Neural cell (in vitro differentiated cells): ENCODE measurements at regions not wholly inside any gene's neighbourhood (a gene's known extent, or its start where the extent isn't known, plus 50 kb on each side); places are given as distances from the start of the nearest gene placed in this dataset.
"Not testable (repeated sequence)": the region's sequence is repeated elsewhere in the genome, so short reads cannot be mapped to it uniquely, and the experiment has no call there.

Experiments
- H2AFZ ChIP-seq: fragments of 200-600, 300-800 bp; sonication (generic), shearing (Covaris generic); 2 replicates; pipeline ENCODE4 v1.6.0; 2014; ENCODE audit warnings: low read depth, mild to moderate bottlenecking, antibody characterized with exemption, low read length, moderate library complexity
- H3F3A ChIP-seq: fragments of 200-600 bp; shearing (Covaris generic); 2 replicates; pipeline ENCODE4 v1.6.1; 2016; ENCODE audit warnings: mild to moderate bottlenecking, moderate library complexity, mixed read lengths, antibody characterized with exemption, low read length; ENCODE audit not compliant: insufficient read depth, poor library complexity, severe bottlenecking
- H3K27ac ChIP-seq: fragments of 200-600, 300-800 bp; sonication (generic), shearing (Covaris generic); 2 replicates; pipeline ENCODE4 v1.5.1; 2014; ENCODE audit warnings: mild to moderate bottlenecking, low read length, moderate library complexity
- H3K27me3 ChIP-seq: fragments of 300-800, 200-600 bp; sonication (generic), shearing (Covaris generic); 2 replicates; pipeline ENCODE4 v1.6.0; 2014; ENCODE audit warnings: mild to moderate bottlenecking, low read depth, low read length, moderate library complexity; ENCODE audit not compliant: insufficient read depth
- H3K36me3 ChIP-seq: fragments of 300-800, 200-600 bp; sonication (generic), shearing (Covaris generic); 2 replicates; pipeline ENCODE4 v1.5.1; 2014; ENCODE audit warnings: mild to moderate bottlenecking, antibody characterized with exemption, low read length, moderate library complexity; ENCODE audit not compliant: insufficient read depth
- H3K4me2 ChIP-seq: fragments of 300-800, 200-600 bp; sonication (generic), shearing (Covaris generic); 2 replicates; pipeline ENCODE4 v1.6.0; 2014; ENCODE audit warnings: mild to moderate bottlenecking, low read length
- H3K4me3 ChIP-seq: fragments of 300-800, 200-600 bp; sonication (generic), shearing (Covaris generic); 2 replicates; pipeline ENCODE4 v1.5.1; 2014; ENCODE audit warnings: mild to moderate bottlenecking, low read length, moderate library complexity
- H3K79me2 ChIP-seq: fragments of 200-600 bp; shearing (Covaris generic); replicated peaks from 2 replicates; pipeline ENCODE4 v1.6.0; 2014; ENCODE audit warnings: mild to moderate bottlenecking, low read length, moderate library complexity; ENCODE audit not compliant: insufficient read depth
- H3K9ac ChIP-seq: fragments of 300-800, 200-600 bp; sonication (generic), shearing (Covaris generic); 2 replicates; pipeline ENCODE4 v1.6.1; 2016; ENCODE audit warnings: mild to moderate bottlenecking, low read length, mixed read lengths
- H3K9me2 ChIP-seq: fragments of 200-600 bp; shearing (Covaris generic); 2 replicates; pipeline ENCODE4 v1.6.1; 2016; ENCODE audit warnings: mild to moderate bottlenecking, low read length, mixed read lengths; ENCODE audit not compliant: insufficient read depth
- H3K9me3 ChIP-seq: fragments of 200-600, 300-800 bp; sonication (generic), shearing (Covaris generic); 2 replicates; pipeline ENCODE4 v1.6.1; 2016; ENCODE audit warnings: mild to moderate bottlenecking, mixed run types, low read length, moderate library complexity, mixed read lengths
- H4K20me1 ChIP-seq: fragments of 200-600 bp; shearing (Covaris generic); 2 replicates; pipeline ENCODE4 v1.6.1; 2016; ENCODE audit warnings: mild to moderate bottlenecking, mixed run types; ENCODE audit not compliant: insufficient read depth
- CTCF ChIP-seq: fragments of 450-650 bp; IDR thresholded peaks from 2 replicates; pipeline ENCODE4 v1.5.1; 2014; ENCODE audit warnings: antibody characterized with exemption, mild to moderate bottlenecking, moderate library complexity; ENCODE audit not compliant: poor library complexity, severe bottlenecking
- EP300 ChIP-seq: fragments of 450-650 bp; conservative IDR thresholded peaks from 2 replicates; pipeline ENCODE4 v1.6.1; 2014; ENCODE audit warnings: antibody characterized with exemption, mild to moderate bottlenecking, moderate library complexity; ENCODE audit not compliant: poor library complexity, severe bottlenecking
- EZH2 ChIP-seq: fragments of 200-600, 300-800 bp; shearing (Covaris generic), sonication (generic); IDR thresholded peaks from 2 replicates; pipeline ENCODE4 v1.6.1; 2014; ENCODE audit warnings: antibody characterized with exemption, low read length, borderline replicate concordance, mild to moderate bottlenecking; ENCODE audit not compliant: insufficient read depth, poor library complexity, severe bottlenecking
- MXI1 ChIP-seq: fragments of 450-650 bp; conservative IDR thresholded peaks from 2 replicates; pipeline ENCODE4 v1.6.1; 2014; ENCODE audit warnings: antibody characterized with exemption, mild to moderate bottlenecking; ENCODE audit not compliant: poor library complexity, severe bottlenecking
- POLR2AphosphoS5 ChIP-seq: IDR thresholded peaks from 2 replicates; pipeline ENCODE4 v1.6.1; 2012
- RAD21 ChIP-seq: fragments of 450-650 bp; conservative IDR thresholded peaks from 2 replicates; pipeline ENCODE4 v1.6.1; 2014; ENCODE audit warnings: antibody characterized with exemption, mild to moderate bottlenecking, moderate library complexity
- REST ChIP-seq: IDR thresholded peaks from 2 replicates; pipeline ENCODE4 v1.6.1; 2012; ENCODE audit warnings: borderline replicate concordance
- SMC3 ChIP-seq: fragments of 450-650 bp; conservative IDR thresholded peaks from 2 replicates; pipeline ENCODE4 v1.6.1; 2014; ENCODE audit warnings: antibody characterized with exemption, mild to moderate bottlenecking, moderate library complexity; ENCODE audit not compliant: poor library complexity
- TAF1 ChIP-seq: IDR thresholded peaks from 2 replicates; pipeline ENCODE4 v1.6.1; 2012; ENCODE audit warnings: low read depth

- not testable (repeated sequence) for H3K4me3 ChIP-seq, H3K27ac ChIP-seq, H2AFZ ChIP-seq, H3K9me3 ChIP-seq, H3K79me2 ChIP-seq, H3K9ac ChIP-seq, H3K36me3 ChIP-seq, H3F3A ChIP-seq, H3K4me2 ChIP-seq, H4K20me1 ChIP-seq, H3K9me2 ChIP-seq, H3K27me3 ChIP-seq
Measured at GRCh38 chr7:39793026-39793425, 157.0 kb upstream of the CDK13 start.

- H3K36me3 ChIP-seq, H4K20me1 ChIP-seq, H3K9ac ChIP-seq, H3K27me3 ChIP-seq, H3K79me2 ChIP-seq, H3F3A ChIP-seq, H2AFZ ChIP-seq, H3K9me3 ChIP-seq, H3K9me2 ChIP-seq, H3K4me2 ChIP-seq, H3K27ac ChIP-seq, H3K4me3 ChIP-seq: not testable (repeated sequence)
Measured at GRCh38 chr7:39793851-39794250, 156.2 kb upstream of the CDK13 start.

- H4K20me1 ChIP-seq, H3F3A ChIP-seq, H3K27me3 ChIP-seq, H3K9ac ChIP-seq, H3K27ac ChIP-seq, H3K36me3 ChIP-seq, H3K4me3 ChIP-seq, H3K79me2 ChIP-seq, H3K9me2 ChIP-seq, H3K9me3 ChIP-seq, H3K4me2 ChIP-seq, H2AFZ ChIP-seq: not testable (repeated sequence)
Measured at GRCh38 chr7:39796947-39797346, 153.1 kb upstream of the CDK13 start.

- H4K20me1 ChIP-seq, H3F3A ChIP-seq, H3K27me3 ChIP-seq, H3K79me2 ChIP-seq, H3K9me3 ChIP-seq, H3K9ac ChIP-seq, H3K9me2 ChIP-seq, H3K27ac ChIP-seq, H3K36me3 ChIP-seq, H3K4me3 ChIP-seq, H2AFZ ChIP-seq, H3K4me2 ChIP-seq: not testable (repeated sequence)
Measured at GRCh38 chr7:39798077-39798476, 152.0 kb upstream of the CDK13 start.

- TF ChIP-seq SMC3 (no peak), MXI1 (no peak), EZH2 (no peak), POLR2AphosphoS5 (no peak), EP300 (no peak), TAF1 (no peak), CTCF (no peak), RAD21 (no peak), REST (no peak)
- no peak overlapping the region for H2AFZ ChIP-seq
Measured at GRCh38 chr7:39808796-39809481, 141.1 kb upstream of the CDK13 start.

More at GRCh38 chr7:39808796-39809481, 141.1 kb upstream of the CDK13 start:
- no peaks in the 10 kb centered on the region for H3F3A ChIP-seq
- H3K9me2 ChIP-seq, result no peaks in the 10 kb centered on the region
- no peaks in the 10 kb centered on the region for H4K20me1 ChIP-seq
- no peaks in the 10 kb centered on the region for H3K9me3 ChIP-seq
- H3K4me2 ChIP-seq, result no peak overlapping the region
- no peak overlapping the region for H3K27ac ChIP-seq
- H3K36me3 ChIP-seq, result no peaks in the 10 kb centered on the region
- H3K79me2 ChIP-seq, result no peaks in the 10 kb centered on the region
- H3K9ac ChIP-seq, result no peak overlapping the region
- H3K4me3 ChIP-seq, result no peak overlapping the region
- no peaks in the 10 kb centered on the region for H3K27me3 ChIP-seq
